ENCODE measurements at regions not wholly inside any gene's neighbourhood (a gene's known extent, or its start where the extent isn't known, plus 50 kb on each side); places are given as distances from the start of the nearest gene placed in this dataset.

GRCh38 chr3:105195260-105195659, 171.4 kb upstream of the ALCAM start:
- no peak for DNase-seq

- no peak for DNase-seq
These were observed 168.8 kb upstream of the ALCAM start for GRCh38 chr3:105197863-105198262.

GRCh38 chr3:105199217-105199616, 167.5 kb upstream of the ALCAM start:
- DNase-seq: no peak

GRCh38 chr3:105210141-105210540, 156.6 kb upstream of the ALCAM start:
- no peak for DNase-seq

DNA sequence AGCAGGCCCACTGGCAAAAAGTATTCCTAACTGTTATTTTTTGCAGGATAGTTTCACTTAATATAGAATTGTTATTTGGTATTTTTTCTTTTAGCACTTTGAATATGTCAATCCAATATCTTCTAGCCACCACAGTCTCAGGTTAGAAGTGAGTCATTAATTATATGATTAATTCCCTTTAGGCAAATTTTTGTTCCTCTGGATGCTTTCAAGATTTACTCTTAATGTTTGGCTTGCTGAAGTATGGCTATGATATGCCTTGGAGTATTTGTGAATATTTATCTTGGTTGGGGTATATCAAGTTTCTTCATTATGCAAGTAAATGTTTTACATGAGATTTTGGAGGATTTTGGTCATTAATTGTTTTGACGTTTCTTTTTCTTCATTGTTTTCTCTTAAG, 152.1 kb upstream of the ALCAM start:
- no peak for DNase-seq

DNA sequence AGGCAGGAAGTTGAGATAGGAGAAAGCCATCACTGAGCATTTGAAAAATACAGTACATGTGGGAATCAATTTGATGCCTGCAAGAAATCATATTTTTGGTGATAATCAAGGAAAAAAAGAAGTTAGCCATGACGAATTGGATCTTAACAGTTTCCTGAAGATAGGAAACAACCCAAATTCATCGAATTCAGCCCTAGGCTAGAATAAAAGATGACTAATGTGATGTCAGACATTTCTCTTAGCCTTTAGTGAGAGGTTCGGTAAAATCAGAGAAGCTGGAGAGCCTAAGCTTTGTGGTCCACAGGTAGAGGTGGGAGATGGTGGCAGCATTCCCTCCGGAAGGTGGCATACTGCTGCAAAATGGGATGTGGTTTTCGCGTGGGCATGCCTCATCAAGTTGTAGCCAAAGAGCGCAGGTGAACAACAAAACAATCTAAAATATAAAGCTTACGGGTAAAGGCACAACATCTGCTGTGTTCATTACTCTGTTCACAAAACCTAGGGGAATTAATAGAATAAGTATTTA, 144.1 kb upstream of the ALCAM start:
- no peak for DNase-seq

- DNase-seq: no peak
These were observed 142.9 kb upstream of the ALCAM start for GRCh38 chr3:105223815-105224214.

DNA sequence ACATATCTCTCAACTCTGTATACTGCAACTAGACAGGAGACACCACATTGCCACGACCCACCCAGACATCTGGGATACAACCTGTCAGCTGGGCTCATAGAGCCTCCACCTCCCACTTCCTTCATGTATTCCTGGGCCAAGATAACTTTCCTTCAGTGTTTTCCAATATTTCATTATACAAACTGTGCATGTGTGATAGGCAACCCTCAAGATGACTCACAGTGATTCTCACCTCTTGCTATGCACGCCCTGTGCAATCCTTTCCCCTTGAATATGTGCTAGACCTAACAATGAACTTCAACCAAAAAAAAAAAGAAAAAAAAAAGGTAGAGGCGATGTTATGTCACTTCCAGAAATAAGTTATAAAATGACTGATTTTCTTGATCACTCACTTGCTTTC, 138.0 kb upstream of the ALCAM start:
- no peak for DNase-seq

GRCh38 chr3:105232553-105232952, 134.2 kb upstream of the ALCAM start:
- DNase-seq: no peak

DNA sequence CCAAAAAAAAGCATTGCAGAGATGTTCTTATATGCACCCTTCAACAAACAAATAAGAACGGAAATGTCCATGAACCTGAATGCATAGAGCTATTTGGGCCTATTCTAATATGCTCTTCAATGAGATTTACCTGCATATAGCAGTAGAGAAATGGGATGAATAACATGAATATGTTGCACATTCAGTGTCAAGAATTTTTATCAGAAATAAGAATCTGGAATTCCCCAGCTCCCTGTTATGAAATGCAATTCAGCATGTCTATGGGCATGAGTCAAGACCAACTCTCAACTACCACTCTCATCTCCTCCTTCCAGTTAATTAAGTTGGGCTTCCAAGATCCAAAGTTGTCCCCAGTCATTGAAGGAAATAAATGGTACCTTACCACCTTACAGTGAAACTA, 133.7 kb upstream of the ALCAM start:
- DNase-seq: no peak

DNA sequence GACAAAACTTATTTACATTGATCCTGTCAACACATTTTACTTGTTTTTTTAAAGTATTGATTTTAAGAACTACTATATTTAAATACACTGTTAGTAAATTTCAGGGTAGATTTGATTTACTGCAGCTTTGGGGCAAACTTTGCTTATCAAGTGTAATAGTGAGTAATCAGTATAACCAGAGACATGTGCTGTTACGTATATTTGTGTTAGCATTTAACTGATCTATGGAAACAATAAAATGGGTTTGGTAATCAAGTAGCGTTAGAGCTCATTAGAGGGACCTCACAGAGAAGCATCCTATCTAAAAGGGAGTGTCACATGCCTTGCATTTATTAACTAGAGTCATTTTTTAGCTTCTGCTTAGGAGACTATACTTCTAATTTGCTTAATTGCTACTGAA, 131.5 kb upstream of the ALCAM start:
- no peak for DNase-seq

DNA sequence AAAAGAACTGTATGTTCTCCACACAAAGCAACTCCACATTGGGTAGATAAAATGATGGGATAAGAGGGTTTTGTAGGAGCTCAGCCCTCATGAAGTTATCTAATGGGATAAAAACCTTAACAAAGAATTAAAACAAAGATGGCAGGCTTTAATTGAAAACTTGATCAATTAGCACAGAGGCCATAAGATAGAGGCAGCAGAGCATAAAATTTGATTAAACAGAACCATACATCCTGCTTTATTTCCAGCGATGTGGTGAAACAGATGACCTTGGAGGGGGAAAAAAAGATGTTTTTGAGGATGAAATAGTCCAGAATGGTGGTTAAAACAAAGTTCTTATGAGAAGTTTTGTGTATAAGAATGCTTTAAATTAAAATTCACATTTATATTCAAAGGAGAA, 130.9 kb upstream of the ALCAM start:
- no peak for DNase-seq

DNA sequence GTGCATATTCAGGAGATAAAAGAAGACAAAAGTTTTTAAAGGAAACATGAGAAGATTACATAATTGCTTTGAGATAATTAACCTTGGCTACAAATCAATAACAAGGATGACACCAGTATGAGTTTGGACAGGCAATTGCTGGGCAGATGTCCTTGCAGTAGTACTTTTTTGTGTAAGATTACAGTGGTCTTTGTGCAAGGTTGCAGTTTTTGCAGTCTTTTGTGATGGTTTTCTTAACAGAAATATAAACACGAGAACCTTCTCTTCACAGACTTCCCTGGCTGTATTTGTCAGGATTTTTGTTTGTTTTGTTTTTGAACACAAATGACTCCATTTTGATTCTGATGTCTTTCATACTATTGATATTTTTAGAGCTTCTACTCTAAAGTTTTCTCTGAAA, 128.3 kb upstream of the ALCAM start:
- DNase-seq: no peak

- no peak for DNase-seq
These were observed 123.6 kb upstream of the ALCAM start for GRCh38 chr3:105243076-105243475.

GRCh38 chr3:105246536-105246935, 120.2 kb upstream of the ALCAM start:
- no peak for DNase-seq

DNA sequence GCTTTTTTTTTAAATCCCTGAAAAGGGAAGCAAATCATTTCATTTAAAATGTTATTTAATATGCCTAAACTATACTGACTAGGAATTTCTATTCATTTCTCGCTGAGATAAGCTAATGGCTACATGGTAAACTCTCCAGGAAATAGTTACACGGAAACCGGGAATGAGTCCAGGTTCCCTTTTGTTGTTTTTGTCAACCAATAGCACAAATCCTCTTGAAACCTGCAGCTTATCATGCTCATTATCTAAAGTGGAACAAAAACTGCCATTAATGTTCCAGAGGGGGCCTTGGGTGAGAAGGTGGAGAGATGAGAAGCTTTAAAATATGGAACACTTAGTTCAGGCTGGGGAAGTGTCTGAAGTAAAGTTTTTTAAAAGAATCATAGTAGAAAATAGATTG, 113.5 kb upstream of the ALCAM start:
- DNase-seq: no peak

GRCh38 chr3:105254154-105254553, 112.6 kb upstream of the ALCAM start:
- no peak for DNase-seq

DNA sequence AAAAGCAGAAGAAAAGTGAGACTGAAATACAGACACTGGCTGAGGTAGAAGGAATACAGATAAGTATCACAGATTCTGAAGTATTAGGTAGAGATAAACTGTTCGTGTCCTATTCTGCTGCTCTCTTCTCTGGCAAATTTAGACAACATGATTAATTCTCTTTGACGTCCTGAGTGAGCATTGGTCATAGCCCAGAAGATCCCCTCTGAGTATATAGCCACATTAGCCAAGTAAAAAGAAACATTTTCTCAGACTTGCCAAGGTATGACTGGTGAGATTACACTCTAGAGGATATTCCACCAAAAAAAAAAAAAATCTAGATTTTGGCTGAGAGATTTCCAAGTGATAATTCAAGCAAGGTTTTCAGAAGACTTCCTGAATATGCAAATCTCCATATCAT, 111.4 kb upstream of the ALCAM start:
- DNase-seq: no peak

DNA sequence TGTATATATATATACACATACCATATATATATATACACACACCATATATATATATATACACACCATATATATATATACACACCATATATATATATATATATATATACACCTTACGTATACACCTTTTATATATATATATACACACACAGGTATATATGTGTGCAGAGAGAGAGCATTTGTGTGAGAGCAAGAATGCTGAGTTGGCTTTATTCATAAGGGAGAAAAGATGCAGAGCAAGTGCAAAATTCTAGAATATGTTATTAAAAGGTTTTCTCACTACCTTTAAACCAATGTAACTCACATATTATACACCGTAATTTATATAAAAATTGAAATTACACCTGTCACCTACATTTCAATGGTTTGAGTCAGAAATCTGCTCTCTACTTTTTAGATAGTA, 107.2 kb upstream of the ALCAM start:
- DNase-seq: no peak

- no peak for DNase-seq
These were observed 106.3 kb upstream of the ALCAM start for GRCh38 chr3:105260385-105260784.

DNA sequence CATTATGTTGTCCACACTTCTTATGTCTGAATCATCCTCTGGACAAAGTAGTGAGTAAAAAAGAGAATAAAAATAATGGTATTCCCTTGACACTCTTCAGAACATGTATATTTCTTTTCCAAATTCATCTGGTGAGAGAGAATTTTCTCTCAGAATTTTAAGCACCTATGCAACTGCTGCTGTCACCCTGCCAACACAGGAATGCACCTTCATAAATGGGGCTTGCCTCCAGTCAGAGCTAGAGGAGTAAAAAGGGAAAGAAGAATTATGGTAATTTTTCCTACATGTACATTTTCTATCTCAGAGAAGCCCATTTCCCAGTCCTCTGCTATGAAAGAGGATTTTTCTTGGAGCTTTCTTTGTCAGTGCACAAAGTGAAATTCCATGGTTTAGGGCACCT, 92.2 kb upstream of the ALCAM start:
- no peak for DNase-seq

DNA sequence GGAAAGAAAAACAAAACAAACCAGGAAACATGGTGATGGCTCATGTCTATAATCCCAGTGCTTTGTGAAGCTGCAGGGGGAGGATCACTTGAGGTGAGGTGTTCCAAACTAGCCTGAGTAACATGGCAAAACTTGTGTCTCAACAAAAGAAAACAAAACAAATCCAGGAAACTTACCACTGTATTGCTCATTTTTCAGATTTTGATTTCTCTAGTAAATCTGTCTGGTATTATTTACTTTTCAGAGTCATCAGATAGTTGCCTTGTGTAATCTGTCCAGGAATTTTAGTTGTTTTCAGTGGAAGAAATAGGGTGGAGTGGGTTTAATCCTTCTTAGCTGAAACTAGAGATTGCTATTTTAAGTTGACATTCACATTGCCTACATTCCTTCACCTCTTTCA, 91.8 kb upstream of the ALCAM start:
- DNase-seq: no peak

DNA sequence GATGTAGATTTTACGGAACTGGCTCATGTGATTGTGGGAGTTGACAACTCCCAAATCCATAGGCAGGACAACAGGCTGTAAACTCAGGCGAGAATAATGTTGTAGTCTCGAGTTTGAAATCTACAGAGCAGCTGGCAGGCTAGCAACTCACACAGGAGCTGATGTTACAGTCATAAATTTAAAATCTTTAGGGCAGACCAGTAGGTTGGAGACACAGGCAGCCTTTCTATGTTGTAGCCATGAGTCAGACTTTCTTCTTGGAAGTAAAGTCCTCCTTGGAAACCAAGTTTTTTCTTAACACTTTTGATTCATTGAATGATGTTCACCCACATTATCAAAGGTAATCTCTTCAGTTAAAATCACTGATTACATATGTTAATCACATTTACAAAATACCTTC, 89.1 kb upstream of the ALCAM start:
- DNase-seq: no peak

DNA sequence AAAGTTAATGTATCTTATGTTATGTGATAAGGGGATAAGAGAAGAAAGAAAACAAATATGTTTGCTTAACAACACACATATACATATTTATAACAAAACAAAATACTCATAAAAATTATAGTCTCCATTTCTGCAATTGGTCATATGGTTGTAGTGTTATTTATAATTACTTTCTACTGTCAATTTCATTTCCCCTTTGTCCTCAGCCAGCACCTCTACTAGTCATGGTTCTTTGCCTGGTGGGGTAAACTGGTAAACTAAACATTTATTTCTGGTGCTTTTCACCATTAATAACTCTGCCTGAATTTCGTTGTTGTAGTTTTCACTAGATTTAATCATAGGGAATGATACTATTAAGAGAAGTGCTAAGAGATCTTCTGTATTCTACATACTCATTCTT, 88.0 kb upstream of the ALCAM start:
- DNase-seq: no peak

- DNase-seq: peak; percentile 23
These were observed 84.7 kb upstream of the ALCAM start for GRCh38 chr3:105281989-105282388.

GRCh38 chr3:105284876-105285275, 81.8 kb upstream of the ALCAM start:
- DNase-seq: no peak

Data from OCI-M1 (cell line).